ENCODE measurements at regions not wholly inside any gene's neighbourhood (a gene's known extent, or its start where the extent isn't known, plus 50 kb on each side); places are given as distances from the start of the nearest gene placed in this dataset.

GRCh38 chr4:154003378-154003777, 214.5 kb upstream of the SFRP2 start:
- no peak overlapping the region for H3K9ac ChIP-seq (replicated peaks in 1 of 4; ENCODE audit: extremely low read depth in 1 of 4, low read depth in 3 of 4, low read length in 3 of 4)
- no peaks in the 10 kb centered on the region for H3K9me3 ChIP-seq (ENCODE audit: insufficient read depth in 2 of 2, low read depth in 1 of 2, low read length in 1 of 2)
- H4K5ac ChIP-seq (ENCODE audit: insufficient read length, low read depth, low read length) = no peak overlapping the region
- H4K91ac ChIP-seq (replicated peaks; ENCODE audit: insufficient read length, low read length) = no peak overlapping the region
- no peaks in the 10 kb centered on the region for H3K79me2 ChIP-seq (ENCODE audit: control insufficient read depth in 1 of 2, insufficient read depth in 2 of 2, low read length in 2 of 2)
- no peak overlapping the region for H3K4me3 ChIP-seq (ENCODE audit: extremely low read depth in 1 of 4, insufficient read depth in 2 of 4, low read depth in 3 of 4, low read length in 4 of 4)
- 100% methylated on average over 1 of the region's 1 CpG; no CpG with 5 or more reads in 1 of the 2 experiments for WGBS, 2 experiments (ENCODE audit: extremely low coverage in 1 of 2, insufficient coverage in 1 of 2, insufficient read length in 1 of 2, insufficient replicate concordance in 2 of 2, low coverage in 1 of 2, low lambda C conversion rate in 2 of 2, missing lambda C conversion rate in 1 of 2)
- no peak for FAIRE-seq
- no peak overlapping the region for H2BK5ac ChIP-seq (ENCODE audit: low read depth, low read length)
- no peak overlapping the region for H3K4ac ChIP-seq (replicated peaks; ENCODE audit: insufficient read length, low read depth, low read length)
- no peak overlapping the region for H3K56ac ChIP-seq (replicated peaks; ENCODE audit: insufficient read length, low read depth, low read length)
- H3K4me2 ChIP-seq (ENCODE audit: insufficient read depth in 1 of 2, low read depth in 2 of 2, low read length in 2 of 2) = no peak overlapping the region
- no peak overlapping the region for H3K18ac ChIP-seq (ENCODE audit: extremely low read depth, low read length)
- H2BK15ac ChIP-seq (ENCODE audit: low read length) = no peak overlapping the region
- H3K27ac ChIP-seq (ENCODE audit: low read depth, low read length) = no peak overlapping the region
- DNase-seq (ENCODE audit: low read depth in 1 of 2, low spot score in 2 of 2) = no peak
- no peak overlapping the region for H3K14ac ChIP-seq (ENCODE audit: insufficient read length)
- no peaks in the 10 kb centered on the region for H3K36me3 ChIP-seq (ENCODE audit: control insufficient read depth in 2 of 4, insufficient read depth in 4 of 4, low read length in 3 of 4)
- H3K23me2 ChIP-seq (ENCODE audit: low read depth, low read length) = no peaks in the 10 kb centered on the region; the same call in 1 of the 2 replicates
- no peak overlapping the region for H2BK12ac ChIP-seq (ENCODE audit: low read depth, low read length)
- ChIA-PET CTCF (ENCODE audit: partially characterized antibody) (no interaction called here), POLR2A (ENCODE audit: partially characterized antibody) (no interaction called here)
- no peak overlapping the region for H2AK5ac ChIP-seq (ENCODE audit: low read depth, low read length)
- no peaks in the 10 kb centered on the region for H3K27me3 ChIP-seq (replicated peaks in 1 of 4; ENCODE audit: control insufficient read depth in 3 of 4, extremely low read depth in 1 of 4, insufficient read depth in 3 of 4, low read length in 3 of 4)
- TF ChIP-seq RBBP5 (IDR thresholded peaks at IDR 0.05; ENCODE audit: borderline replicate concordance, low read depth, low read length) (no peak), EGR1 (IDR thresholded peaks at IDR 0.05; ENCODE audit: borderline replicate concordance, low read depth, low read length) (no peak), SIRT6 (IDR thresholded peaks at IDR 0.05; ENCODE audit: low read length) (no peak), MAX (IDR thresholded peaks at IDR 0.05) (no peak), RXRA (IDR thresholded peaks at IDR 0.05; ENCODE audit: insufficient read depth, low read depth, low read length) (no peak)
- H3K79me1 ChIP-seq (ENCODE audit: low read depth, low read length) = no peaks in the 10 kb centered on the region
- no peaks in the 10 kb centered on the region for H4K20me1 ChIP-seq (replicated peaks in 1 of 2; ENCODE audit: control insufficient read depth in 1 of 2, insufficient read depth in 2 of 2, low read length in 2 of 2)
- H2BK120ac ChIP-seq (replicated peaks; ENCODE audit: low read depth, low read length) = no peak overlapping the region
- H2AFZ ChIP-seq (ENCODE audit: low read length) = no peak overlapping the region
- no peak overlapping the region for H2BK20ac ChIP-seq (ENCODE audit: low read length)
- H4K8ac ChIP-seq (ENCODE audit: extremely low read depth, insufficient read depth, low read length) = no peak overlapping the region
- no peak overlapping the region for H3K23ac ChIP-seq (ENCODE audit: insufficient read length)
- H3K4me1 ChIP-seq (replicated peaks in 1 of 4; ENCODE audit: control insufficient read depth in 3 of 4, insufficient read depth in 4 of 4, low read length in 3 of 4) = no peaks in the 10 kb centered on the region

All from H1 (cell line).